GM23338 (cell line): ENCODE measurements at regions not wholly inside any gene's neighbourhood (a gene's known extent, or its start where the extent isn't known, plus 50 kb on each side); places are given as distances from the start of the nearest gene placed in this dataset.
A peak's percentile ranks its signal among the peaks of the same experiment; 100 is the strongest.

ENCODE experiments used
- CREB1 ChIP-seq: fragments of 250-450 bp; sonication (Bioruptor Pico); IDR thresholded peaks from 2 replicates; pipeline ENCODE4 v1.5.0; 2020; ENCODE audit warnings: low read depth, mild to moderate bottlenecking, moderate library complexity
- CTCF ChIP-seq, 2 experiments: fragments of 200-600 bp in 1 of 2; sonication (generic) in 1 of 2; conservative IDR thresholded peaks; 2 replicates each; pipeline versions ENCODE4 v1.5.1 to v1.6.1; 2016 to 2017; ENCODE audit warnings: antibody characterized with exemption in 2 of 2, low read depth in 2 of 2, mild to moderate bottlenecking in 2 of 2, moderate library complexity in 1 of 2
- EZH2 ChIP-seq: fragments of 200-600 bp; sonication (generic); IDR thresholded peaks from one replicate; pipeline ENCODE4 v1.8.0; 2017; ENCODE audit warnings: antibody characterized with exemption, mild to moderate bottlenecking, low read depth; ENCODE audit not compliant: unreplicated experiment
- EZH2phosphoT487 ChIP-seq: fragments of 200-600 bp; sonication (generic); IDR thresholded peaks from one replicate; pipeline ENCODE4 v1.8.1; 2018; ENCODE audit warnings: antibody characterized with exemption; ENCODE audit not compliant: unreplicated experiment
- POLR2AphosphoS5 ChIP-seq: IDR thresholded peaks from 2 replicates; pipeline ENCODE4 v1.6.1; 2016; ENCODE audit warnings: antibody characterized with exemption, low read depth
- REST ChIP-seq: IDR thresholded peaks from one replicate; pipeline ENCODE4 v1.6.1; 2018; ENCODE audit warnings: antibody characterized with exemption; ENCODE audit not compliant: unreplicated experiment
- ZNF462 ChIP-seq: fragments of 250-450 bp; sonication (Bioruptor Pico); IDR thresholded peaks from 2 replicates; pipeline ENCODE4 v1.5.0; 2020; ENCODE audit warnings: mild to moderate bottlenecking, moderate library complexity
- TF ChIP-seq, protein P1 (sequence below): IDR thresholded peaks from 2 replicates; pipeline ENCODE4 v1.6.1; 2016; ENCODE audit warnings: antibody characterized with exemption

- TF ChIP-seq CTCF (conservative IDR thresholded peaks at IDR 0.05; ENCODE audit: low read depth in 2 of 2) (peak in 1 of 2 experiments; percentile 24; a peak in 1 of 4 replicates), EZH2 (no peak), POLR2AphosphoS5 (no peak), REST (no peak), EZH2phosphoT487 (no peak), CREB1 (CRISPR knock-in tag) (no peak), ZNF462 (CRISPR knock-in tag) (no peak)
- TF ChIP-seq, protein P1, sequence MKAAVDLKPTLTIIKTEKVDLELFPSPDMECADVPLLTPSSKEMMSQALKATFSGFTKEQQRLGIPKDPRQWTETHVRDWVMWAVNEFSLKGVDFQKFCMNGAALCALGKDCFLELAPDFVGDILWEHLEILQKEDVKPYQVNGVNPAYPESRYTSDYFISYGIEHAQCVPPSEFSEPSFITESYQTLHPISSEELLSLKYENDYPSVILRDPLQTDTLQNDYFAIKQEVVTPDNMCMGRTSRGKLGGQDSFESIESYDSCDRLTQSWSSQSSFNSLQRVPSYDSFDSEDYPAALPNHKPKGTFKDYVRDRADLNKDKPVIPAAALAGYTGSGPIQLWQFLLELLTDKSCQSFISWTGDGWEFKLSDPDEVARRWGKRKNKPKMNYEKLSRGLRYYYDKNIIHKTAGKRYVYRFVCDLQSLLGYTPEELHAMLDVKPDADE, result no peak
Observed at GRCh38 chr9:121561385-121562222, 62.0 kb upstream of the GGTA1 start.
